Left cardiac atrium (tissue), 4 donors: ENCODE measurements at regions not wholly inside any gene's neighbourhood (a gene's known extent, or its start where the extent isn't known, plus 50 kb on each side); places are given as distances from the start of the nearest gene placed in this dataset.
"Not testable (repeated sequence)": the region's sequence is repeated elsewhere in the genome, so short reads cannot be mapped to it uniquely, and the experiment has no call there.

ENCODE experiments used
- ATAC-seq, 2 donors: fragments of 200-7000 bp; cut with Tn5 transposase; one replicate each; pipeline ENCODE4 v1.9.1; 2020; ENCODE audit warnings: mild to moderate bottlenecking in 2 of 2, moderate library complexity in 2 of 2
- DNase-seq: peaks from one replicate; pipeline ENCODE4 v3.0.0-alpha.2; 2020
- intact Hi-C, 2 donors: fragments of 100-400 bp; cut with DNase I; formaldehyde crosslinking; loops; one replicate each; pipeline versions ENCODE4 v1.14.1 to v1.15.1; 2022 to 2023
- donor health status: DM: no; HTN: yes; CAD: no.
- donor health status: DM: no; HTN: yes; CAD: no; lungs with severe emphysema.
- donor health status: DM: yes; HTN: yes; CAD: no.
- donor health status: Dilated cardiomyopathy.

DNA sequence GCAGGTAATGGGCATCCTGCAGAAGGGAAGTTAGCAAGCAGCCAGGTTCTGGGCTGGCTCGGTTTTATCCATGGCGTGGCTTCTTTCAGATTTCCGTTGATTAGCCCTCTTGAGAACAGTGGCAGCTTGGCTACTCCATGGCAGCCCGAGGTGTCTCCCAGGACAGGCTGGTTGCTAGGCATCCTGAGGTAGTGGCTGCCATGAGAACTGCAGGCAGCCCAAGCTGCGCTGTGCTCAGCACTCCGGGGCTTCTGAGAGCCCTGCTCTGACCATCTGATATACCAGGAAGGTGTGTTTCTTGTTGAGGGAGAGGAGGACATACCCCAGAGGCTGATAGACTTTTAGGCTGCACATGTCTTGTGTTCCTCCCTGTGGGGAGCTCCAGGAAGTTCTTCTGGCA lies 253.4 kb upstream of the CASK start:
- intact Hi-C loops = no loop called here
- no peak for ATAC-seq
- DNase-seq = no peak

DNA sequence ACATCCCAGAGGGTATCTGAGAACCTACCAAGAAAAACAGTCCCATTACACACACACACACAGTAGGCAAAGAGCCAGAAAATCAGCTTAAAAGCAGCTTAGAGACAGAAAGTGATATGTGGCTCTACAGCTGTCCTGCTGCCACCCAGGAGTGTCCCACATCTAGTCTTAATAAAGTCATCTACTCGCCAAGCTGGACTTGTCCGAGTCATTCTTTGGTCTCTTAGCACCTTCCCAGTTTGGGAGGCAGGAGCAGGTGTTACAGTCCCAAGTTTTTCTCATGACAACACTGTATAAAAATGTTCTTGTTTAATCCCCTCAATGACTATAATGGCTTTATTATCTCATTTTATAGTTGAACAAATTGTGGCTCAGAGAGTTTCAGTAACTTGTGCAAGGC lies 252.5 kb upstream of the CASK start:
- ATAC-seq (no peak), DNase-seq (no peak)
- intact Hi-C loops = no loop called here

DNA sequence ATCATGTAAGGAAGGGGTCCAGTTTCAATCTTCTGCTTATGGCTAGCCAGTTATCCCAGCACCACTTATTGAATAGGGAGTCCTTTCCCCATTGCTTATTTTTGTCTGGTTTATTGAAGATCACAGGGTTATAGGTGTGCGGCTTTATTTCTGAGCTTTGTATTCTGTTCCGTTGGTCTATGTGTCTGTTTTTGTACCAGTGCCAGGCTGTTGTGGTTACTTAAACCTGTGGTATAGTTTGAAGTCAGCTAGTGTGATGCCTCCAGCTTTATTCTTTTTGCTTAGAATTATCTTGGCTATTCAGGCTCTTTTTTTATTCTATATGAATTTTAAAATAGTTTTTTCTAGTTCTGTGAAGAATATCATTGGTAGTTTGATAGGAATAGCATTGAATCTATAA lies 234.6 kb upstream of the CASK start:
- intact Hi-C loops, DNase-seq, ATAC-seq: not testable (repeated sequence)

DNA sequence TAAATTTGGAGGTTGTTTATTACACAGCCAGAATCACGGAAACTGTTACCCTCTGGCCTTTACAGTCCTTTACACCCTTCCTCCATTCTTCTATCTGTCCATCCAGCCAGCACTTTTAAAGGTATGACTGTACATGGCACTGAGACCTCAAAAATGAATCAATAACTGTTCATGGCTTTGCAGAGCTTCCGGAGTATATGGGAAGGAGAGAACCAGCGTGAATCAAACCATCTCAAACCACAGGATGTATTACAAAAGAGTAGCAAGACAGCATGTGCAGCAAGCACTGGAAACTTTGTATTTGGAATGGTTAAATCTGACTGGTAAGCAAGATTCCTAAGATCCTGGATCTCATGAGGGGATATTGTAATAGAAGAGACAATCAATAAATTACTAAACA lies 228.5 kb upstream of the CASK start:
- DNase-seq (no peak), ATAC-seq (no peak)
- intact Hi-C loops = no loop called here

GRCh38 chrX:42149765-42150164 lies 226.4 kb upstream of the CASK start:
- intact Hi-C loops = no loop called here
- ATAC-seq (no peak), DNase-seq (peak; percentile 13)

DNA sequence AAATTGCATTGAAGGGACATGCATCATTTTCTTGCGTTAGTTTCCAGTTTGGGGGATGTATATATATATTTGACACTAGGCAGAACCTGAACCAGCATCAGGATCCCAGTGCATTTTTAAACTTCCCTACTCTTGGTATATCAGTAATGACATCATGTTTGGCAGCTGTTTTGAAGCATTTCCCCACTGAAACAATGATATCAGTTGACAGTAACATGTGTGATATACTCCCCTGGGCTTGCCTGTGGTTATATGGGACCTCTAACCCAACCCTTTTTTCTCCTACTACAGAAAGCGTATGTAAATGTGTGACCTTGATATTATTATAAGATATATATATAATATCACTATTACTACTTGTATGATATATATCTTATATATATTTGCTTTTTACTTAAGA lies 225.9 kb upstream of the CASK start:
- no peak for DNase-seq
- ATAC-seq = no peak
- intact Hi-C loops = no loop called here

- intact Hi-C loops = no loop called here
- no peak for ATAC-seq
- no peak for DNase-seq
Measured at GRCh38 chrX:42143866-42144592, 220.7 kb upstream of the CASK start.

DNA sequence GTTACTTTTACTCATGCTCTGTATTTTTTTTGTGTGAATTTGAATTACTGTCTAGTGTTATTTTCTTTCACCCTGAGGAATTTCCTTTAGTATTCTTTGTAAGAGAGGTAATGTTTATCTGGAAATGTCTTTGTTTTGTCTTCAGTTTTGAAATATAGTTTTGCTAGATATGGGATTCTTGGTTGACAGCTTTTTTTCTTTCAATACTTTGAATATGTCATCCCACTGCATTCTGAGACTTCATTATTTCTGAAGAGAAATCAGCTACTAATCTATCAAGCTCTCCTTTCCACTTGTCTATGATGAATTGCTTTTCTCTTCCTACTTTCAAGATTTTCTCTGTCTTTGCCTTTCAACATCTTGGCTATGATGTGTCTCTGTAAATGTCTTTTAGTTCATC lies 217.0 kb upstream of the CASK start:
- DNase-seq = no peak
- no peak for ATAC-seq
- intact Hi-C loops = no loop called here

GRCh38 chrX:42135583-42136228 lies 212.4 kb upstream of the CASK start:
- ATAC-seq (no peak), DNase-seq (no peak)
- intact Hi-C loops = no loop called here

DNA sequence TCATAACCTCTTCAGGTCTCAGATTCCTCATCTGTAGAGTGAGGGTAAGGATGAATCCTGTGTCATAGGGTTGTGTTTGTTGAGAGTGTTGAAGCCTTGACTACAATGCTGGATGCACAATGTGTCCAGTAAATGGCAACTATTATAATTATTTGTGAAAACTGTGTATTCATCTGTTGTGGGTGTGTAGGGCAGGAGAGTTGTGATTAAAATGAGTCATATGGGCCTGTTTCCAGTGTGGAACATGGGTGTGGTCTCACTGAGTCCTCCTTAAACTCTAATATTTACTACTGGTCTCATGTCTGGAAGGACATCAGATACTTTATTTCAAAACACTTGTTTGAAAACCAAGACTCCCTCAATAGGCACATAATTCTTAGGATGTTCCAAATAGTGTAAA lies 208.5 kb upstream of the CASK start:
- intact Hi-C loops = no loop called here
- DNase-seq = no peak
- peak in 1 of 2 donors; percentile 64 for ATAC-seq

GRCh38 chrX:42129022-42129940 lies 205.9 kb upstream of the CASK start:
- intact Hi-C loops = no loop called here
- no peak for DNase-seq
- ATAC-seq = no peak

- intact Hi-C loops = no loop called here
- no peak for DNase-seq
- ATAC-seq = no peak
Measured at GRCh38 chrX:42128587-42128986, 205.2 kb upstream of the CASK start.

GRCh38 chrX:42128020-42128419 lies 204.7 kb upstream of the CASK start:
- intact Hi-C loops = no loop called here
- DNase-seq = no peak
- ATAC-seq = no peak

GRCh38 chrX:42127563-42127962 lies 204.2 kb upstream of the CASK start:
- no peak for DNase-seq
- intact Hi-C loops = no loop called here
- no peak for ATAC-seq

DNA sequence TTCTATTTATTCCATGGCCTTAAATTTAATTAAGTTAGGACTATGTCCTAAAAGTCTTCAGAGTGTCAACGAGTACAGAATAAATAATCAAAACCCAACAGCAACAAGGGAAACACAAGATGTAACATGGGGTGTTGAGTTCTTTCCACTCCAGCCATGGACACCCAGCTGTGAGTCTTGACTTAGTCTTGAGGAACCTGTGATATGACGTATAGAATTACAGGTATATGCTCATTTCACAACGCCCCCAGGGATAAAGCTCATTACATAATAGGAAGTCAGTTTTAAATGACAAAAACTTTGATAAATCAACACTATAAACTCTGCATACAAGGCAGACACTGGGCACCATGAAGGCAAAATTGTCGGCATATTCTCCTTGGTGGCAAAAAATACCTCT lies 200.0 kb upstream of the CASK start:
- DNase-seq = no peak
- intact Hi-C loops = no loop called here
- ATAC-seq = no peak

DNA sequence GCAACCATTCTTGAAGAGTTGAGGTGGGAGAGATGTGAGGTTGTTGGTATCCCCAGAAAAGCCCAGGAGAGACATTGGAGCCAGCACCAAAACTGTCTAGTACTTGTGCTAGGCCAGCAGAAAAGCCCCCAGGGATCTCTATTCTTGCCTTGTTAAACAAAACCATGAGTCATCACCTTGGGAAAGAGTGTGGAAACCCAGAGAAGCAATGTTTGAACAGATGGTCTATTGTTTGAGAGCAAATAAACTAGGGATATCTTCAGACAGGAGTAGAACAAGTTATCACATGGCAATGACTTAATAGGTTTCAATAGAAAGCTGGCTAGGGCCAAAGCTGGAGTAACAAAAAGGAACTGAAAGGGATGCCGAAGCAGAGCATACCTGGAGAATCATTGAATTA lies 195.7 kb upstream of the CASK start:
- ATAC-seq = peak in 1 of 2 donors; percentile 33
- DNase-seq = peak; percentile 20
- intact Hi-C loops = no loop called here

DNA sequence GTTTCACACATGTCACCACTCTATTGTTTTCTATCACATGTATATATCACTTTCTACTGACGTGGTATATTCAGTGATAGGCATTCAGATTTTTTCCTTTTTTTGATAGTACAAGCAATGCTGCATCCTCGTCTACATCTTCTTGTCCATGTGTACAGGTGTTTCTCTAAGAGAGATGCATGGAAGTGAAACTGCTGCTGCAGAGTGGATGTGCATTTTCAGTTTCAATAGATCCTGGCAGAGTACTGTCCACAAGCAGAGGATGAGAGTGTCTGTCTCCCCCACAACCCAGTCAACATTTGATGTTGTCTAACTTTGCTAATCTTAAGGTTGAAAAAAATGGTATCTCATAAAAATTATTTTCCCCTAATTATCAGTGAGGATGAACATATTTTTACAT lies 194.0 kb upstream of the CASK start:
- no peak for ATAC-seq
- DNase-seq = no peak
- intact Hi-C loops = no loop called here

GRCh38 chrX:42109428-42109827 lies 186.1 kb upstream of the CASK start:
- no peak for ATAC-seq
- no peak for DNase-seq
- intact Hi-C loops = no loop called here

DNA sequence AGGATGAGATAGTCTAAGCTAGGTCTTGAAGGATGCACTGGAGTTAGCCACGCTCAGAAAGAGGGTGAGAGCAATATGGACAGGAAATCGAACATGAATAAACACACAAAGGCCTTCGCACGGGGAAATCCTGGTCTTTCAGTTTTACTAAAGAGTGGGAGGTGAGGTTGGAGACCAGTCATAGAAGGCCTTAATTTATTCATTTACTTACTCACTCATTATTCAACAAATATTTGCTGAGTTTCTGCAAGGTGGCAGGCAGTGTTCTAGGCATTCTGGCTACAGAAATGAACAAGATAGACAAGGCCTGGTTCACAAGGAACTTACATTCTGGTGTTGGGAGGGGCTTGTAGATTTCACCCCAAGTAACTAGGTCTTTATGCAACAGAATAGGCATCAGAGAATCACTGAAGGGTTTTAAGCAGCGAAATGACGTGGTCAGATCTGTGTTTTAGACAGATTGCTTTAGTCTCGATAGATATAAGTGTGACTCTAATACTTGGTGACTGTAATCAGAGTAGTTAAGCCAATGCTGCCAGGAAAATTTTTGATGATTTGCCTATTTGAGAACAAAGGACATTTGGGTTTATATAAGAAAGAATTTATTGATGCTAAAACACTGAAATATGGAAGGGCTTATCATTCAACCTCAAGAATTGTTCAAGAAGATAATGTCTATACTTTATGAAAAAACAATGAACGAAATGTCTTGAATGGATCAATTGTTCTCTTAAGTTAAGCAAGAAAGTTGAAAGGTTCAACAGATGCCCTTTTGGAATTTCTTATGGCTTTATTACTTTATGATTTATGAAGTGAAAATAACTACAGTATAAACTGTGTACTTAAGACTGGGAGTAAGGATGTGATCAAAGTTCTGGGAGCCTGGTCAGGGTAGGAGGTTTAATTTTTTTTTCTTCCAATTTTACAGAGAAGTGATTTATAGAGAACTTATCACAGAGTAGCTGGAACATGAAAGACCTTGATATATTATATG lies 184.4 kb upstream of the CASK start:
- intact Hi-C loops = no loop called here
- no peak for ATAC-seq
- DNase-seq = no peak
